ENCODE measurements at regions not wholly inside any gene's neighbourhood (a gene's known extent, or its start where the extent isn't known, plus 50 kb on each side); places are given as distances from the start of the nearest gene placed in this dataset.

- DNase-seq (ENCODE audit: low read depth, low spot score), result no peak
Observed at GRCh38 chr15:97790180-97790579, 170.3 kb upstream of the ARRDC4 start.

GRCh38 chr15:97791824-97792792 lies 168.4 kb upstream of the ARRDC4 start:
- DNase-seq (ENCODE audit: low read depth, low spot score), result no peak

DNA sequence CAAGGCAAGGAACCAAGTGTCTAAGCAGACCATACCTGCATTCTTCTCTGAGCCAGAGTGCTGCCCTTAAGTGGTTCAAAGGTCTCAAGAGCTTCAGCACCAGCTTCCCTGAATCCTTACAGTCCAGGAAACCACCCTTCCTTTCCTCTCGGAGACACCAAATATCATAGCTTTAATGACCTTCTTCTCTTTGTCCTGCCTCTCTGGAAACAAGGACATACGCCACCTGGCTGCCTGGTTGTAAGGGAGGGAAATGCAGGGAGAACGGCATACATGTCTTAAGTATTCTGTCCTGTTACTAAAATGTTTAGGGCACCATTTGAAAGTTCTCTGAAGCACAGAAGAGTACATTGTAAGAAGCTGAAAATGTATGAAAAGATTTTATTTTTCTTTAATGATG lies 155.6 kb upstream of the ARRDC4 start:
- no peak for DNase-seq (ENCODE audit: low read depth, low spot score)

- no peak for DNase-seq (ENCODE audit: low read depth, low spot score)
Observed at GRCh38 chr15:97806766-97807165, 153.7 kb upstream of the ARRDC4 start.

DNA sequence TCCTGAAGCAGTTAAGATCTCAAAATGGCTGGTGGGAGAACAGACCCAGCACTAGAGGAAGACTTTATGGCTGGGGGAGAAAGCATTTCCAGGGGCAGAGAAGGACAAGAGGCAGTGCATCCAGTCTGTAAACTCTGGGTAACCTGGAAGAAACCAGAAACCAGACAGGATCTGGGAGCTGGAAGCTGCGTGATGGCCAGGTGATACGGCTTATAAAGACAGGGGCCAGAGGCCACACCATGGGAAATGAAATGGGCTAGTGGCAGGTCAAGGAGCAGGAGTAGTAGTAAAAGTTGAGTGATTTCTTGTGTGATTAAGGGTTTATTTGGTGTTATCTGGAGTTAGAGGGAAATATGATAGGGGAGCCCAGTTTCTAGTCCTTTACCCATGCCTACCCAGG lies 144.7 kb upstream of the ARRDC4 start:
- no peak for DNase-seq (ENCODE audit: low read depth, low spot score)

- DNase-seq (ENCODE audit: low read depth, low spot score), result no peak
Observed at GRCh38 chr15:97817276-97817890, 143.1 kb upstream of the ARRDC4 start.

GRCh38 chr15:97836003-97836402 lies 124.5 kb upstream of the ARRDC4 start:
- no peak for DNase-seq (ENCODE audit: low read depth, low spot score)

- no peak for DNase-seq (ENCODE audit: low read depth, low spot score)
Observed at GRCh38 chr15:97837896-97838295, 122.6 kb upstream of the ARRDC4 start.

DNA sequence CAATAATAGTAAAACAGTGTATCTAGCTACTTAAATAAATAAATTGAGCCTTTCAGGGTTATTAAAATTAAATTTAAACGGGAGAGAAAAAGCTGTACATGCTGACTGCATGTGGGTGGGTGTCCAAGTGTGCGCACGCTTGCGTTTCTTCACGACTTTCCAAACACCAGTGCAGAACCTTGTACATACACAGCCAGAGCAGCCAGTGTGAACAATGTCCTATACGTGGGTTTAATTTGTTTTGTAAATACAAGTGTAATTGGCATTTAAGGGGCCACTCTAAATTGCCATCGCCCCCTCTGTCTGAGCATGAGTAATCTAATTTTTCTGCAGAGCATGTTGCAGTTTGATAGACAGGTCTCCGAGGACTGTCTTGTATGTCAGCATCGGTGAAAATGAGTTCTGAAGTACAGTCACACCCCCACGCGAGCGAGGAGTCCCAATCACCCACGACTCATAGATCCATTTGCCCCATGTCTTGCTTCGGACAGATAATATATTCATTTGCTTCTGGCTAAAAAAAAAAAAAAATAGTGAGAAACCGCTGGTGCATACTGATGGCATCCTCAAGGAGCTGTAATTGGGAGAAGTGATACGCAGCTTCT lies 121.8 kb upstream of the ARRDC4 start:
- DNase-seq (ENCODE audit: low read depth, low spot score), result no peak

- no peak for DNase-seq (ENCODE audit: low read depth, low spot score)
Observed at GRCh38 chr15:97840501-97840900, 120.0 kb upstream of the ARRDC4 start.

DNA sequence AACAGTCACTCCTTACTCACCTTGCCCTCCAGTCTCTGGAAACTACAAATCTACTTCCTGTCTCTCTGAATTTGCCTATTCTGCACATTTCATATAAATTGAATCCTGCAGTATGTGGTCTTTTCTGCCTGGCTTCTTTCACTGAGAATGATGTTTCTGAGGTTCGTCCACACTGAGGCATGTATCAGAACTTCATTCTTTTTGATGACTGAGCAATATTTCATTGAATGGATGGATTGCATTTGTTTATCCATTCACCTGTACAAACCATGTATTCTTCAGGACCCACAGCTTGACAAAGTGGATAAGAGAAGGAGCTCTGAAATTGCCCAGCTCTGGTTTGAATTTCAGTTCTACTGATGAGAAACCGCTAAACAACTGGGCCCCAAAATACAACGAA lies 118.9 kb upstream of the ARRDC4 start:
- DNase-seq (ENCODE audit: low read depth, low spot score), result no peak

DNA sequence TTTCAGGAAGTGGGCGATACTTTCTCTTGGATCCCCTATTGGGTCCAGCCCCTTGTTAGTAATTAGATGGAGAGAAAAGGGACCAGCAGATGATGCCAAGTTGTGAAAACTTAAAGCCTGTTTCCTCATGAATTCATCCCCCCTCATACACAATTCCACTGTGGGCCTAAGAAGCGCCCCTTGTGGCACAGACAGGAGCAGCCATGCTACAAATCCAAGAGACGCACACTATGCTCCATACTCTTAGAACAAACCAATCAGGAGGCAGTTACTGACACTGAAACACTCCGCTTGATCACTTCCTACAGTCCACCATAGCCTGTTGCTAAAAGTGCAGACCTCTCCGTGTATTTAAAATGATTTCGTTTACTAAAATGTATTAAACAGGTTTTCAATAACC lies 111.3 kb upstream of the ARRDC4 start:
- DNase-seq (ENCODE audit: low read depth, low spot score), result no peak

DNA sequence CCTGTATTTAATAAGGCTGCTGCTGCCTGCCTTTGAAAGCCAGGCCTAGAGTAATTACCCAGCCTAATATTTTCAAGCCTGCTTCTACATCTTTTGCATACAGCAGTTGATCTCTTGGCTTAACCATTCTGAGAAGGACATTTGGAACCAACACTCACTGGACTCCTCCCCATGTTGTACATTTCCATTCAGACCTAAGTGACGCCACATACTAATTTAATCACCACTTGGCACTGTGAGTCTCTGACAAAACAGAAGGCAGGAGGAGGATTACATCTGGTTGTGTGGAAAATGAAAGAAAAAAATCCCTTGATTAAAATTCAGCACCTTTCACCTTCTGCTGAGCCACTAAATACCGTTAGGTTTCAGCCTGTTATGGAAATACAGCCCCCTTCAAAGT lies 102.2 kb upstream of the ARRDC4 start:
- no peak for DNase-seq (ENCODE audit: low read depth, low spot score)

- no peak for DNase-seq (ENCODE audit: low read depth, low spot score)
Observed at GRCh38 chr15:97861529-97862260, 98.8 kb upstream of the ARRDC4 start.

DNA sequence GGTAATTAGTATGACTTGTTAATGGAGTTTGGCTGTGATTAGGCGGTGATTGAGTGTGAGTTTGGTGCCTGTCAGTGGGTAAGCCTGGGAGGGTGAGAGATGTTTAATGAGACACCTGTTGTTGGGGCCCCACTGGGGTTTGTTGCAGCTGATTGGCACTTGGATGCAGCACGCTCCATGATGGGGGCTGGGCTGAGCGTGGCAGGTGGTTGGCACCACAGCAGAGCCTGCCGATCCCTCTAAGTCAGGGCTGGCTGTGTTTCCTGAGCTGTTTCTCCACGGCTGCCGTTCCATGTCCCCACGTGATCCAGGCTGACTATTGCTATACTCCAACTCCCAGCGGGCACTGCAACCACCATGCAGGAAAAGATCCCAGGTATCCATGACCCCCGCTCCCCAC lies 93.5 kb upstream of the ARRDC4 start:
- DNase-seq (ENCODE audit: low read depth, low spot score), result no peak

GRCh38 chr15:97867870-97868269 lies 92.6 kb upstream of the ARRDC4 start:
- DNase-seq (ENCODE audit: low read depth, low spot score), result no peak

DNA sequence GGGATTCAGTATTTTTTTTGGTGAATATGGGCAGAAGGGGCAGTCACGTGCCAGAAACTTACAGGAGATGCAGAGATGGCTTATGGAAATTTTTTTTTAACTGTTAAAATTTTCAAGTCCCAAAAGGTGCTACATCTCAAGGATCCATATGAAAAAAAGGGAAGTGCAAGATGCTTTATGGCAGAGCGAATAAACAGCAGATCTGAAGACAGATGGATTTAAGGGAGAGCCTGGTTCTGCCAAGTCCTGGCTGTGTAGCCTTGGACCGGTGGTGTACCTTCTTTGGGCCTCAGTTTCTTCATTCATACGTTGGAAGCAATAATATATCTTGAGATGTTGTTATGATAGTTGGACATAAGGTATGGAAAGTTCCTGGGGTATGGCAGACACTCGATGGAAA lies 91.5 kb upstream of the ARRDC4 start:
- no peak for DNase-seq (ENCODE audit: low read depth, low spot score)

DNA sequence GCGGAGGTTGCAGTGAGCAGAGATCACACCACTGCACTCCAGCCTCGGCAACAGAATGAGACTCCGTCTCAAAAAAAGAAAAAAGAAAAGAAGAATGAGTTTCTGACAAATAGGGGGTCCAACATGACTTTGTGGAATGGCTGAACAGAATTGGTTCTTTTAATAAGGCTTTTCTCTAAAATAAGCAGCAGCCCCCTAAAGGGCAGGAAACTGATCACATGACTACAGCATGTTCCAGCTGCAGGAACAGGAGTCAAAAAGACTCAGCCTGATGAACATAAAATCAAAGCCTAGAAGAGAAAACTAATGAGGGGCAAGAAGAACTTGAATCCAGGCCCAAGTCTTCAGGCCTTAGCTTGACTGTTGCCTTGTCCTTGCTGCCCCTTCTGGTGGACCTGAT lies 89.7 kb upstream of the ARRDC4 start:
- DNase-seq (ENCODE audit: low read depth, low spot score), result no peak

DNA sequence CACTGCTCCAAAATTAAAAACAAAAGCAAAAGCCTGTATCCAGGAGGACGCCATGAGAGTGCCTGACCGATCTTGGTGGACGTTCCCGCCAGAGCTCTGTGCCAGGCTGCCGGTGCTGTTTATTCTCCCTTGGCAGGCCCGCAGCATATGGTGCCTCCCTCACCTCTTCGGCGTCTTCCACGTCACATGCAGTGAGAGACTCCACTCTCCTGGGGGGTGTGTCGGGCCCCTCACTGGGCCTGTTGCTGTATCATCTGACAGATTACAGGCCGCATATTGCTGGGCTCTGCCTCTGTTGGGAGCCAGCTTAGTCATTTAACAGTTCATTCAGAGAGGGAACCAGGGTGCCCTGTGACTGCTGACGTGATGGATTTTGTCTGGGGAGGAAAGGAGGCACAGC lies 86.4 kb upstream of the ARRDC4 start:
- DNase-seq (ENCODE audit: low read depth, low spot score), result no peak

GRCh38 chr15:97875025-97875512 lies 85.4 kb upstream of the ARRDC4 start:
- no peak for DNase-seq (ENCODE audit: low read depth, low spot score)

- DNase-seq (ENCODE audit: low read depth, low spot score), result no peak
Observed at GRCh38 chr15:97875513-97876280, 84.8 kb upstream of the ARRDC4 start.
